AG04449 (cell line): ENCODE measurements at regions not wholly inside any gene's neighbourhood (a gene's known extent, or its start where the extent isn't known, plus 50 kb on each side); places are given as distances from the start of the nearest gene placed in this dataset.

ENCODE experiments used
- CTCF ChIA-PET: fragments of 350-600 bp; formaldehyde crosslinking; extraction: SDS; loops from one replicate; lab custom pipeline; 2021; ENCODE audit warnings: antibody characterized with exemption; lab: Yijun Ruan, JAX
- POLR2A ChIA-PET: fragments of 400-600, 350-600 bp; formaldehyde crosslinking; extraction: SDS; loops from one replicate; lab custom pipeline; 2020; ENCODE audit warnings: antibody characterized with exemption, inconsistent platforms; lab: Yijun Ruan, JAX
- DNase-seq: peaks from one replicate; pipeline ENCODE4 v3.0.0-alpha.2; 2010; ENCODE audit warnings: low read depth, low spot score
- H3K4me3 ChIP-seq: 2 replicates; pipeline ENCODE4 v1.5.1; 2011; ENCODE audit warnings: low read depth, mild to moderate bottlenecking, control low read depth, low read length
- CTCF ChIP-seq: IDR thresholded peaks from one replicate; pipeline ENCODE4 v1.5.1; 2011; ENCODE audit warnings: mild to moderate bottlenecking, moderate library complexity, low read length, control low read depth, inconsistent platforms; ENCODE audit not compliant: insufficient read depth; ENCODE audit errors: missing control alignments

GRCh38 chr2:220280736-220281135 is 653.3 kb downstream of the SLC4A3 start:
- ChIA-PET POLR2A (no interaction called here), CTCF (interaction anchor here (1.1 kb wide), 1 partner anchor 20 kb away, joined by 3 read pairs; no protein-coding TSS in a partner anchor)
- no peak for TF ChIP-seq CTCF
- H3K4me3 ChIP-seq: no peak overlapping the region
- no peak for DNase-seq

- DNase-seq: no peak
- no peak for TF ChIP-seq CTCF
- no peak overlapping the region for H3K4me3 ChIP-seq
- CTCF ChIA-PET: no interaction called here
- POLR2A ChIA-PET: no interaction called here
Observed at GRCh38 chr2:220281771-220282170, 654.3 kb downstream of the SLC4A3 start.

- CTCF ChIA-PET: no interaction called here
- DNase-seq: no peak
- POLR2A ChIA-PET: no interaction called here
- TF ChIP-seq CTCF: no peak
- no peak overlapping the region for H3K4me3 ChIP-seq
Observed at GRCh38 chr2:220282236-220282635, 654.8 kb downstream of the SLC4A3 start.

GRCh38 chr2:220293966-220294365 is 666.5 kb downstream of the SLC4A3 start:
- TF ChIP-seq CTCF: no peak
- CTCF ChIA-PET: no interaction called here
- DNase-seq: no peak
- no peak overlapping the region for H3K4me3 ChIP-seq
- POLR2A ChIA-PET: no interaction called here

GRCh38 chr2:220296174-220296573 is 668.7 kb downstream of the SLC4A3 start:
- H3K4me3 ChIP-seq: no peak overlapping the region
- ChIA-PET CTCF (interaction anchor here (1.1 kb wide), 1 partner anchor 203 kb away, joined by 3 read pairs; no protein-coding TSS in a partner anchor), POLR2A (no interaction called here)
- DNase-seq: no peak
- no peak for TF ChIP-seq CTCF

- POLR2A ChIA-PET: no interaction called here
- no peak for TF ChIP-seq CTCF
- H3K4me3 ChIP-seq: no peak overlapping the region
- no peak for DNase-seq
- CTCF ChIA-PET: no interaction called here
Observed at GRCh38 chr2:220297093-220297492, 669.7 kb downstream of the SLC4A3 start.
